PC-3 (cell line): ENCODE measurements at regions not wholly inside any gene's neighbourhood (a gene's known extent, or its start where the extent isn't known, plus 50 kb on each side); places are given as distances from the start of the nearest gene placed in this dataset.

Experiments used
- ATAC-seq: fragments of 200-7000 bp; cut with Tn5 transposase; 2 replicates; pipeline ENCODE4 v1.9.1; 2020; ENCODE audit warnings: mild to moderate bottlenecking, moderate library complexity
- BruUV-seq: library from RNA; stranded (reverse); fragments of 400-500 nt; replicated peaks from 2 replicates; lab custom pipeline; 2021; lab: Mats Ljungman, UMichigan
- CTCF ChIA-PET: fragments of 300-600 bp; sonication (Branson Sonifier 250); formaldehyde crosslinking; loops from one replicate; lab custom pipeline; 2022; ENCODE audit warnings: antibody characterized with exemption; lab: Charles Lee
- POLR2A ChIA-PET: fragments of 300-600 bp; sonication (Branson Sonifier 250); formaldehyde crosslinking; loops from one replicate; lab custom pipeline; 2022; ENCODE audit warnings: antibody characterized with exemption; ENCODE audit not compliant: unreplicated experiment; lab: Charles Lee
- DNase-seq: peaks from one replicate; pipeline ENCODE4 v3.0.0-alpha.2; 2015
- H2AFZ ChIP-seq: fragments of 300-600 bp; sonication (generic); 2 replicates; pipeline ENCODE4 v1.6.0; 2016; ENCODE audit warnings: antibody characterized with exemption, low read length
- H3F3A ChIP-seq: fragments of 300-600 bp; sonication (generic); one replicate; pipeline ENCODE4 v1.6.0; 2017; ENCODE audit warnings: antibody characterized with exemption, low read length, control low read depth, mild to moderate bottlenecking; ENCODE audit not compliant: unreplicated experiment
- H3K27ac ChIP-seq: fragments of 300-600 bp; sonication (generic); 2 replicates; pipeline ENCODE4 v1.5.1; 2016; ENCODE audit warnings: mild to moderate bottlenecking, low read length
- H3K27me3 ChIP-seq: fragments of 300-600 bp; sonication (generic); 2 replicates; pipeline ENCODE4 v1.6.1; 2016; ENCODE audit warnings: low read length, mixed read lengths
- H3K36me3 ChIP-seq: fragments of 300-600 bp; sonication (generic); 2 replicates; pipeline ENCODE4 v1.6.1; 2016; ENCODE audit warnings: low read depth, mixed run types, low read length, mixed read lengths
- H3K4me1 ChIP-seq: fragments of 300-600 bp; sonication (generic); 2 replicates; pipeline ENCODE4 v1.5.1; 2016; ENCODE audit warnings: low read length; ENCODE audit not compliant: insufficient read depth
- H3K4me2 ChIP-seq: fragments of 300-600 bp; sonication (generic); 2 replicates; pipeline ENCODE4 v1.6.0; 2016; ENCODE audit warnings: low read length
- H3K4me3 ChIP-seq: fragments of 300-600 bp; sonication (generic); 2 replicates; pipeline ENCODE4 v1.5.1; 2016; ENCODE audit warnings: mild to moderate bottlenecking, low read length, mixed read lengths
- H3K79me2 ChIP-seq: fragments of 300-600 bp; sonication (generic); 2 replicates; pipeline ENCODE4 v1.6.1; 2017; ENCODE audit warnings: low read length, mixed read lengths
- H3K9ac ChIP-seq: fragments of 300-600 bp; sonication (generic); 2 replicates; pipeline ENCODE4 v1.6.0; 2016; ENCODE audit warnings: mild to moderate bottlenecking, low read length
- H3K9me2 ChIP-seq: fragments of 300-600 bp; sonication (generic); replicated peaks from 2 replicates; pipeline ENCODE4 v1.6.1; 2016; ENCODE audit warnings: mixed run types, low read length, mixed read lengths
- H3K9me3 ChIP-seq: fragments of 300-600 bp; sonication (generic); 2 replicates; pipeline ENCODE4 v1.6.1; 2016; ENCODE audit warnings: low read length, mixed read lengths
- H4K20me1 ChIP-seq: fragments of 300-600 bp; sonication (generic); 2 replicates; pipeline ENCODE4 v1.6.1; 2016; ENCODE audit warnings: low read length, mixed read lengths
- CTCF ChIP-seq: fragments of 300-600 bp; sonication (generic); conservative IDR thresholded peaks from 2 replicates; pipeline ENCODE4 v1.5.1; 2017; ENCODE audit warnings: antibody characterized with exemption, low read depth, mild to moderate bottlenecking, low read length
- EZH2 ChIP-seq: fragments of 300-600 bp; sonication (generic); IDR thresholded peaks from one replicate; pipeline ENCODE4 v1.6.1; 2017; ENCODE audit warnings: antibody characterized with exemption, mild to moderate bottlenecking, low read length; ENCODE audit not compliant: unreplicated experiment
- EZH2phosphoT487 ChIP-seq: fragments of 300-600 bp; sonication (generic); IDR thresholded peaks from 2 replicates; pipeline ENCODE4 v1.6.1; 2018; ENCODE audit warnings: mild to moderate bottlenecking, antibody characterized with exemption, low read length, borderline replicate concordance
- intact Hi-C: fragments of 100-400 bp; cut with micrococcal nuclease; formaldehyde crosslinking; loops from 2 replicates; pipeline ENCODE4 v1.9.0; 2023

- Histone ChIP-seq H3F3A (no peaks in the 10 kb centered on the region), H3K36me3 (no peaks in the 10 kb centered on the region)
- CTCF ChIA-PET: no interaction called here
Observed at GRCh38 chr1:18045203-18045602, 62.4 kb upstream of the IGSF21 start.

GRCh38 chr1:18045621-18046020, 62.0 kb upstream of the IGSF21 start:
- Histone ChIP-seq H2AFZ (no peak overlapping the region), H3K27ac (no peak overlapping the region), H3K4me2 (no peak overlapping the region), H3F3A (no peaks in the 10 kb centered on the region), H3K4me1 (no peaks in the 10 kb centered on the region), H4K20me1 (no peaks in the 10 kb centered on the region), H3K79me2 (no peaks in the 10 kb centered on the region), H3K9me2 (no peaks in the 10 kb centered on the region), H3K36me3 (no peaks in the 10 kb centered on the region), H3K4me3 (no peak overlapping the region), H3K9ac (no peak overlapping the region), H3K9me3 (no peaks in the 10 kb centered on the region), H3K27me3 (peaks cover 34% of the 10 kb centered on the region)
- no TSS peak for BruUV-seq
- DNase-seq (no peak), ATAC-seq (no peak)
- ChIA-PET POLR2A (no interaction called here), CTCF (interaction anchor here (0.6 kb wide), 1 partner anchor 440 kb away, joined by 3 read pairs; no protein-coding TSS in a partner anchor)
- intact Hi-C loops: no loop called here
- TF ChIP-seq EZH2 (no peak), CTCF (no peak), EZH2phosphoT487 (no peak)

More at GRCh38 chr1:18045203-18045602, 62.4 kb upstream of the IGSF21 start:
- no peak overlapping the region for H3K4me3 ChIP-seq
- no peak overlapping the region for H3K4me2 ChIP-seq
- no peaks in the 10 kb centered on the region for H3K79me2 ChIP-seq
- TF ChIP-seq CTCF (no peak), EZH2phosphoT487 (no peak), EZH2 (no peak)
- H3K9me3 ChIP-seq: no peaks in the 10 kb centered on the region
- DNase-seq: no peak
- BruUV-seq: no TSS peak
- no peak for ATAC-seq
- no peak overlapping the region for H3K9ac ChIP-seq
- intact Hi-C loops: no loop called here
- peaks cover 37% of the 10 kb centered on the region for H3K27me3 ChIP-seq
- no peak overlapping the region for H2AFZ ChIP-seq
- H3K9me2 ChIP-seq: no peaks in the 10 kb centered on the region
- no peak overlapping the region for H3K27ac ChIP-seq
- no peaks in the 10 kb centered on the region for H4K20me1 ChIP-seq
- H3K4me1 ChIP-seq: no peaks in the 10 kb centered on the region
- POLR2A ChIA-PET: no interaction called here

GRCh38 chr1:18047122-18047521, 60.5 kb upstream of the IGSF21 start:
- ATAC-seq (no peak), DNase-seq (no peak)
- Histone ChIP-seq H3K79me2 (no peaks in the 10 kb centered on the region), H2AFZ (no peak overlapping the region), H4K20me1 (no peaks in the 10 kb centered on the region), H3K9me2 (no peaks in the 10 kb centered on the region), H3K27ac (no peak overlapping the region), H3K9ac (no peak overlapping the region), H3K4me1 (no peaks in the 10 kb centered on the region), H3K36me3 (no peaks in the 10 kb centered on the region), H3K27me3 (peaks cover 26% of the 10 kb centered on the region), H3F3A (no peaks in the 10 kb centered on the region), H3K4me3 (no peak overlapping the region), H3K9me3 (no peaks in the 10 kb centered on the region), H3K4me2 (no peak overlapping the region)
- intact Hi-C loops: no loop called here
- ChIA-PET CTCF (no interaction called here), POLR2A (no interaction called here)
- BruUV-seq: no TSS peak
- no peak for TF ChIP-seq EZH2
